Activated T-cell treated with anti-CD3 and anti-CD28 coated beads, Interleukin-2, amount 50 U/mL, for 24 hours (primary cell): ENCODE measurements at regions not wholly inside any gene's neighbourhood (a gene's known extent, or its start where the extent isn't known, plus 50 kb on each side); places are given as distances from the start of the nearest gene placed in this dataset.

ENCODE experiments used
- DNase-seq: peaks from one replicate; pipeline ENCODE4 v3.0.0-alpha.2; 2020
- H3K27ac Mint-ChIP-seq: 2 replicates; pipeline ENCODE4 v1.8.0; 2020; ENCODE audit warnings: mild to moderate bottlenecking, mixed read lengths
- H3K27me3 Mint-ChIP-seq: 2 replicates; pipeline ENCODE4 v1.8.0; 2020; ENCODE audit warnings: mixed read lengths
- H3K36me3 Mint-ChIP-seq: 2 replicates; pipeline ENCODE4 v1.8.0; 2020; ENCODE audit warnings: low read depth, mixed read lengths
- H3K4me1 Mint-ChIP-seq: 2 replicates; pipeline ENCODE4 v1.8.0; 2020; ENCODE audit warnings: low read depth, mixed read lengths
- H3K4me3 Mint-ChIP-seq: 2 replicates; pipeline ENCODE4 v1.8.0; 2020; ENCODE audit warnings: mild to moderate bottlenecking, moderate library complexity, mixed read lengths
- H3K9me3 Mint-ChIP-seq: 2 replicates; pipeline ENCODE4 v1.8.0; 2020; ENCODE audit warnings: mixed read lengths

- Mint-ChIP-seq H3K27ac (no peak overlapping the region), H3K9me3 (no peaks in the 10 kb centered on the region), H3K27me3 (peaks cover 21% of the 10 kb centered on the region), H3K4me1 (peaks cover 2% of the 10 kb centered on the region), H3K36me3 (no peaks in the 10 kb centered on the region), H3K4me3 (no peak overlapping the region)
- DNase-seq, result no peak
Observed at GRCh38 chr3:64464955-64465354, 222.8 kb downstream of the ADAMTS9 start.

DNA sequence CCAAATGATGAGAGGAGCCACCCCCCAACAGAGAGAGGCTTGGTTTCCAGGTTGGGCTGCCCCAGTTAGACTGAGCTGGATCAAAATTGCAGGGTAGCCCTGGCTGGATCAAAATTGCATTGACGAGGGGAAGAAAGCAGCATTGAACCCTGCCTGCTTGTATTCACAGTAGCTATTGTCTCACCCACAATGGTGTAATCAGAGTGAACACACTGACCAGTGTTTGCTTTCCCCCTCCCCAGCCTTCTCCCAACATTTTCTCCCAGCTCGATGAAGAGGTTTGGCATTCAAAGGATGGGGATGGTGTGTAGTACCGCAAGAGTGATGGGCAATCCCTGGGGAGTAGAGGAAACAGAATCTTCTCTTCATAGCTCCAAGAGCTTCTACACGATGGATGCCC lies 223.8 kb downstream of the ADAMTS9 start:
- H3K36me3 Mint-ChIP-seq, result no peaks in the 10 kb centered on the region
- no peak overlapping the region for H3K27ac Mint-ChIP-seq
- no peak for DNase-seq
- H3K27me3 Mint-ChIP-seq, result peaks cover 15% of the 10 kb centered on the region
- no peaks in the 10 kb centered on the region for H3K9me3 Mint-ChIP-seq
- no peak overlapping the region for H3K4me3 Mint-ChIP-seq
- peaks cover 2% of the 10 kb centered on the region for H3K4me1 Mint-ChIP-seq

DNA sequence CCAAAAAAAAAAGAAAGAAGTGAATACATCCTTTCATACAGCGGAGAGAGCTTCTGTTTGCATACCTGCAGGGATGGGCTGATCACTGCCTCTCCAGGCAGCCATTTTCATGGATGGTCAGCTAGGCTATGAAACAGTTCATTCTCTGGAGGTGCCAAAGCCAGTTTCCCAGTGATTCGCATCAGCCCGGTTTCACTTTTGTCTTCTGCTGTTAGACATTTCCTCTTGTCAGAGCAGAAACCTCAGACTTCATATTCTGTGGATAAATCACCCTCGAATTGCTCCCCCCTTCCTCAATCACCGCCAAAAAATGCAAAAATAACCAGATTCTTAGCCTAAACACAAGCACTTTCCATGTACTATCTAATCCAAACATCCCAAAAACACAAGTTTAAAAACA lies 225.6 kb downstream of the ADAMTS9 start:
- peaks cover 14% of the 10 kb centered on the region for H3K27me3 Mint-ChIP-seq
- peaks cover 2% of the 10 kb centered on the region for H3K4me1 Mint-ChIP-seq
- H3K27ac Mint-ChIP-seq, result no peak overlapping the region
- H3K36me3 Mint-ChIP-seq, result no peaks in the 10 kb centered on the region
- no peak overlapping the region for H3K4me3 Mint-ChIP-seq
- no peak for DNase-seq
- no peaks in the 10 kb centered on the region for H3K9me3 Mint-ChIP-seq

- DNase-seq, result no peak
- Mint-ChIP-seq H3K27me3 (peaks cover 14% of the 10 kb centered on the region), H3K4me3 (no peak overlapping the region), H3K36me3 (no peaks in the 10 kb centered on the region), H3K27ac (no peak overlapping the region), H3K4me1 (peaks cover 2% of the 10 kb centered on the region), H3K9me3 (no peaks in the 10 kb centered on the region)
Observed at GRCh38 chr3:64460877-64461276, 226.9 kb downstream of the ADAMTS9 start.

DNA sequence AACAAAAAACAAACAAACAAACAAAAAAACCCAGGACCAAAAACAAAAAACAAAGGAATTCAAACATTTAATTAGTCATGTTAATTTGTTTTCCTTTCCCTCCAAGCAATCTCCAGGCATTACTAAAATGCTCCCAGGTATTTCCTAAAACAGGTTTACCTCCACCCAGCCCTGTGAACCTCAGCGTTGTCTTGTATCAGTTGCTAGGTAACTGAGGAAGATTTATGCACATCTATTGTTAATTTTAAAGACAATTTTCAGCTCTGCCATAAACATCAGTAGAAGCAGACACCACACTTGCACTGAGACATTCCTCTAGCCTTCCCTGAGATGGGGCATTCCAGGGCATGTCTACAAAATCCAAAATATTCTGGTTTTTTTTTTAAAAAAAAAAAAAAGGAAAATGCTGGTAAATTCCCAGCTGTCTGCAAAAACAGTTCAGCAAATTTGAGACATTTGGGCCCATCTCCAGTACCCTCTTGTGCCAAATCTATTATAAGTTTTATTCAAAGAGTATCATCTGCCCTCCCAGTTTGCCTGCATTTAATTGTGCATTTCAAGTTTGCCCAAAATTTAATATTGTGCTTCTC lies 227.6 kb downstream of the ADAMTS9 start:
- no peaks in the 10 kb centered on the region for H3K36me3 Mint-ChIP-seq

GRCh38 chr3:64459711-64460110 lies 228.1 kb downstream of the ADAMTS9 start:
- Mint-ChIP-seq H3K4me3 (no peak overlapping the region), H3K27me3 (peaks cover 12% of the 10 kb centered on the region), H3K27ac (no peak overlapping the region), H3K4me1 (peaks cover 2% of the 10 kb centered on the region), H3K9me3 (no peaks in the 10 kb centered on the region), H3K36me3 (no peaks in the 10 kb centered on the region)
- DNase-seq, result no peak

More for the DNA sequence above, 227.6 kb downstream of the ADAMTS9 start:
- Mint-ChIP-seq H3K27ac (no peak overlapping the region), H3K4me1 (peaks cover 2% of the 10 kb centered on the region), H3K4me3 (no peak overlapping the region), H3K27me3 (peaks cover 14% of the 10 kb centered on the region), H3K9me3 (no peaks in the 10 kb centered on the region)
- DNase-seq, result no peak

- Mint-ChIP-seq H3K9me3 (no peaks in the 10 kb centered on the region), H3K4me3 (no peak overlapping the region), H3K4me1 (peaks cover 2% of the 10 kb centered on the region), H3K27me3 (peaks cover 8% of the 10 kb centered on the region), H3K27ac (no peak overlapping the region), H3K36me3 (no peaks in the 10 kb centered on the region)
- no peak for DNase-seq
Observed at GRCh38 chr3:64457811-64458210, 230.0 kb downstream of the ADAMTS9 start.

- Mint-ChIP-seq H3K9me3 (no peaks in the 10 kb centered on the region), H3K36me3 (no peaks in the 10 kb centered on the region), H3K27ac (no peak overlapping the region), H3K27me3 (peaks cover 8% of the 10 kb centered on the region), H3K4me1 (no peaks in the 10 kb centered on the region), H3K4me3 (no peak overlapping the region)
- no peak for DNase-seq
Observed at GRCh38 chr3:64456674-64457073, 231.1 kb downstream of the ADAMTS9 start.

GRCh38 chr3:64455351-64455750 lies 230.1 kb upstream of the PRICKLE2 start:
- Mint-ChIP-seq H3K27me3 (no peaks in the 10 kb centered on the region), H3K4me1 (no peaks in the 10 kb centered on the region), H3K27ac (no peak overlapping the region), H3K9me3 (no peaks in the 10 kb centered on the region), H3K36me3 (no peaks in the 10 kb centered on the region), H3K4me3 (no peak overlapping the region)
- DNase-seq, result no peak

DNA sequence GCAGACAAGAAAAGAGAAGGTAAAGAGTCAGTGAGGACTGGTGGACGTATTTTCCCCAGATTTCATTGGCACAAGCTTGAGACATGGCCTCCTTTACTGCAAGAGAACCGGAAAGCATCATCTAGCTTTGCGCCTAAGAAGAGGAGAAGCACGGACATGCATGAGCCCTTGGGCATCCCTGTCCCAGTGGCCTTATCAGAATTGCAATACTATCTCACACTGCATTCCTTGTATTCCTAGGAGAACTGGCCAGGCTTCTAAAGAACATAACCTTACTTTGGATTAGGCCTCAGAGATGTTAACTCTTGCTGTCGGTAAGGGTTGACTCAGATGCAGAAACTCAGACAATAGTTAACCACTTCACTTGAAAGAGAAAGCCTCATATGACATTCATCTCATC lies 229.5 kb upstream of the PRICKLE2 start:
- Mint-ChIP-seq H3K9me3 (no peaks in the 10 kb centered on the region), H3K4me3 (no peak overlapping the region), H3K27me3 (no peaks in the 10 kb centered on the region), H3K27ac (no peak overlapping the region), H3K4me1 (no peaks in the 10 kb centered on the region), H3K36me3 (no peaks in the 10 kb centered on the region)
- DNase-seq, result no peak

DNA sequence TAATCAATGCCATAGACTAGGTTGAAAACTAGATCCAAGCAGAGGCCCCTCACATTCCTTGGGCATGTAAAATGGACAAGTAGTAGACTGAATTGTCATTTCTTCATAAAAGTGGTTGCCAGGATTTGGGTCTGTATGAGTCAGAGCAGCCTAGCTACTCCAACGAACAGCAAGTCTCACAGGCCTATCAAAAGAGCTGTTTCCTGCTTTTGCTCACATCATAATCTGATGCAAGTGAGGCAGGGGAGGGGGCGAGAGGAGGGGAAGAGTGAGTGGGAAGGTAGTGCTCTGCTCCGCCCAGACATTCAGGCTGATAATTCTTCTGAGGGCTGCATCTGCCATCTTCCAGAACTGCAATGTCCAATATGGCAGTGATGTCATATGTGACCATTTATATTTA lies 228.9 kb upstream of the PRICKLE2 start:
- DNase-seq, result no peak
- H3K36me3 Mint-ChIP-seq, result no peaks in the 10 kb centered on the region
- H3K9me3 Mint-ChIP-seq, result no peaks in the 10 kb centered on the region
- peaks cover under 1% of the 10 kb centered on the region for H3K27me3 Mint-ChIP-seq
- H3K27ac Mint-ChIP-seq, result no peak overlapping the region
- H3K4me1 Mint-ChIP-seq, result no peaks in the 10 kb centered on the region
- H3K4me3 Mint-ChIP-seq, result no peak overlapping the region

- Mint-ChIP-seq H3K4me1 (no peaks in the 10 kb centered on the region), H3K27ac (no peak overlapping the region), H3K27me3 (peaks cover 24% of the 10 kb centered on the region), H3K4me3 (no peak overlapping the region), H3K9me3 (no peaks in the 10 kb centered on the region), H3K36me3 (no peaks in the 10 kb centered on the region)
- no peak for DNase-seq
Observed at GRCh38 chr3:64451283-64452012, 226.2 kb upstream of the PRICKLE2 start.

DNA sequence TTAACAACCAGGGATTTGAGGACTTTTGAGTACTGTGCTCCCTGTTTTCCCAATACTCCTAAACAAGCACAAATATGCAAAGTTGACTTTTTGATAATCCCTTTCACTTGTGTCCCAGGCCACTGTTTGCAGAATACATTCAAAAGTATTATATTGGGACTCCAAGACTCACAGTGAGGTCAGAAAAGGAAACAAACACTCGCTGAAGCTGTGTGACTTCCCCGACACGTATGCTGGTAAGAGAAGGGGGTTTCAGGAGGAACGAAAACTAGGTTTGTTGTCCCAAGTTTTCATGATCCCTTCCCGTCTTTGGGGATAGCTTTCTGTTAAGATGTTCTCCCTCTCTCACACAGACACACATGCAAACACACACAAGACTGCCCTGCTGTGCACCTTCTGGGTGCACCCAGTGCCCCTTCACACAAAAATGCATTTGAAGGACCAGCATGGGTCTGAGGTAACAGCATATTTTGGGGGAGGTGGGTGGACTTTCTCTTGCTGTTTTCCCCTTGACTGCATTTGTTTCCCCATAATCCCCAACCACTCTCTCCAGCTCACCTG lies 225.2 kb upstream of the PRICKLE2 start:
- Mint-ChIP-seq H3K36me3 (no peaks in the 10 kb centered on the region), H3K4me3 (no peak overlapping the region), H3K27ac (no peak overlapping the region), H3K9me3 (no peaks in the 10 kb centered on the region), H3K27me3 (peaks cover 32% of the 10 kb centered on the region), H3K4me1 (peaks cover 2% of the 10 kb centered on the region)
- DNase-seq, result no peak

DNA sequence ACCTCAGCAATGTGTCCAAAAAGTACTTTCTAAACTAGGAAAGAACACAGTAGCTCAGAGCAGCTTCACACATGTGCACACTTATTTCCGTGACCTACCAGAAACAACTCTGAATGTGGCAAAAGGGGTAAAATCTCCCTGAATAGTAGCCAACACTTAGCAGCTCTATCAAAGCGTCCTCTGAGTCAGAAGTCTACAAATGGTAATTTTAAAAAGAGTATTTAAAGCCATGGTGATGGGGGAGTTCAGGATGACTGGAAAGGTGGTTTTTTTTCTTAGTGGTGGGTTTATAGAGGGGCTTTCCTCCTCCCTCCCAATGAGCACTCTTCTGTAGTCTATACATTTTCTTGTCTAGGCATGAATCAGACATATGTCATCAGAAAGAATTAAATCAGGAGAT lies 223.8 kb upstream of the PRICKLE2 start:
- no peak for DNase-seq
- peaks cover 2% of the 10 kb centered on the region for H3K4me1 Mint-ChIP-seq
- no peaks in the 10 kb centered on the region for H3K9me3 Mint-ChIP-seq
- no peaks in the 10 kb centered on the region for H3K36me3 Mint-ChIP-seq
- no peak overlapping the region for H3K27ac Mint-ChIP-seq
- H3K27me3 Mint-ChIP-seq, result peaks cover 42% of the 10 kb centered on the region
- H3K4me3 Mint-ChIP-seq, result no peak overlapping the region

GRCh38 chr3:64445944-64446300 lies 220.7 kb upstream of the PRICKLE2 start:
- Mint-ChIP-seq H3K9me3 (no peaks in the 10 kb centered on the region), H3K36me3 (no peaks in the 10 kb centered on the region), H3K27ac (no peak overlapping the region), H3K4me3 (no peak overlapping the region), H3K4me1 (peaks cover 2% of the 10 kb centered on the region), H3K27me3 (peaks cover 68% of the 10 kb centered on the region)
- no peak for DNase-seq
